ENCODE measurements at regions not wholly inside any gene's neighbourhood (a gene's known extent, or its start where the extent isn't known, plus 50 kb on each side); places are given as distances from the start of the nearest gene placed in this dataset.

DNA sequence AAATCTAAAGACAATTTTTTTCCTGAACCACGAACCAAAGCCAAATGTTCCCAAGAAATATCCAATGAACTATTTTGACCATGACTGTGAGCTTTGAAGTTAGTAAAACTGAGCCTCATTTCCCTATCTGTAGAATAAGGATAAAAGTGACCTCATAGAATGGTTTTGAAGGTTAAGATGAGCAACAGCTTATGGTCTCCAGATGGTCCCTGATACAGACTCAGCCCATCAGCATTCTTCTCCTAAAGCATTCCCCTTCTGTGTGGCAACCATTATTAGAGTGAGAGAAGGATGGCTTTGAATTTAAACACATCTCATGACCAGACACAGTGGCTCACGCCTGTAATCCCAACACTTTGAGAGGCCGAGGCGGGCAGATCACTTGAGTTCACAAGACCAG lies 70.1 kb downstream of the COPRS start:
- TF ChIP-seq, protein P1, sequence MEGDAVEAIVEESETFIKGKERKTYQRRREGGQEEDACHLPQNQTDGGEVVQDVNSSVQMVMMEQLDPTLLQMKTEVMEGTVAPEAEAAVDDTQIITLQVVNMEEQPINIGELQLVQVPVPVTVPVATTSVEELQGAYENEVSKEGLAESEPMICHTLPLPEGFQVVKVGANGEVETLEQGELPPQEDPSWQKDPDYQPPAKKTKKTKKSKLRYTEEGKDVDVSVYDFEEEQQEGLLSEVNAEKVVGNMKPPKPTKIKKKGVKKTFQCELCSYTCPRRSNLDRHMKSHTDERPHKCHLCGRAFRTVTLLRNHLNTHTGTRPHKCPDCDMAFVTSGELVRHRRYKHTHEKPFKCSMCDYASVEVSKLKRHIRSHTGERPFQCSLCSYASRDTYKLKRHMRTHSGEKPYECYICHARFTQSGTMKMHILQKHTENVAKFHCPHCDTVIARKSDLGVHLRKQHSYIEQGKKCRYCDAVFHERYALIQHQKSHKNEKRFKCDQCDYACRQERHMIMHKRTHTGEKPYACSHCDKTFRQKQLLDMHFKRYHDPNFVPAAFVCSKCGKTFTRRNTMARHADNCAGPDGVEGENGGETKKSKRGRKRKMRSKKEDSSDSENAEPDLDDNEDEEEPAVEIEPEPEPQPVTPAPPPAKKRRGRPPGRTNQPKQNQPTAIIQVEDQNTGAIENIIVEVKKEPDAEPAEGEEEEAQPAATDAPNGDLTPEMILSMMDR (IDR thresholded peaks at IDR 0.05; ENCODE audit: borderline replicate concordance) = no peak
- H3K27ac ChIP-seq (replicated peaks) = no peak overlapping the region
- intact Hi-C loops (cut with micrococcal nuclease) = no loop called here

DNA sequence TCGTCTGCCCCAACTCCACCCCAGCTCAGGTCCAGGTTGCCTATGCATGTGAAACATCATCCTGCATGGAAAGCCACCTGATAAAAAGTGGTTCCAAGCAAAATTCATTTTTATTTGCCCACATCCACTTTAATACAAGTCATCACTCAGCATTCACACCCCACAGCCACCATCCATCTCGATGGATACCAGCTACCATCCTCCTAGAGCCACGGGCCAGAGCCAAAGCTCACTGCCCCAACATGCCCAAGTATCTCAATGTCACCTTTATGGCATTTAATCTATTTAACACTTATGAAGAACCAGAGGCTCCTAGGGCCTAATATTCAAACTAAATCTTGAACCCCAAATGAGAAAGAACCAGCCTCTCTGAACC lies 70.5 kb downstream of the COPRS start:
- Histone ChIP-seq H3K9me3 (replicated peaks) (peaks cover 2% of the 10 kb centered on the region), H3K4me1 (peaks cover 12% of the 10 kb centered on the region), H3K36me3 (no peaks in the 10 kb centered on the region), H3K4me3 (no peak overlapping the region), H3K27me3 (ENCODE audit: low read depth) (no peaks in the 10 kb centered on the region), H3K27ac (replicated peaks) (no peak overlapping the region)
- intact Hi-C loops (cut with micrococcal nuclease) = no loop called here
- no peak for DNase-seq
- TF ChIP-seq, protein P1 (IDR thresholded peaks at IDR 0.05; ENCODE audit: borderline replicate concordance) = no peak

More for the DNA sequence above, 70.1 kb downstream of the COPRS start:
- Histone ChIP-seq H3K4me1 (peaks cover 12% of the 10 kb centered on the region), H3K27me3 (ENCODE audit: low read depth) (no peaks in the 10 kb centered on the region), H3K4me3 (no peak overlapping the region), H3K36me3 (no peaks in the 10 kb centered on the region), H3K9me3 (replicated peaks) (peaks cover 2% of the 10 kb centered on the region)
- DNase-seq = no peak

DNA sequence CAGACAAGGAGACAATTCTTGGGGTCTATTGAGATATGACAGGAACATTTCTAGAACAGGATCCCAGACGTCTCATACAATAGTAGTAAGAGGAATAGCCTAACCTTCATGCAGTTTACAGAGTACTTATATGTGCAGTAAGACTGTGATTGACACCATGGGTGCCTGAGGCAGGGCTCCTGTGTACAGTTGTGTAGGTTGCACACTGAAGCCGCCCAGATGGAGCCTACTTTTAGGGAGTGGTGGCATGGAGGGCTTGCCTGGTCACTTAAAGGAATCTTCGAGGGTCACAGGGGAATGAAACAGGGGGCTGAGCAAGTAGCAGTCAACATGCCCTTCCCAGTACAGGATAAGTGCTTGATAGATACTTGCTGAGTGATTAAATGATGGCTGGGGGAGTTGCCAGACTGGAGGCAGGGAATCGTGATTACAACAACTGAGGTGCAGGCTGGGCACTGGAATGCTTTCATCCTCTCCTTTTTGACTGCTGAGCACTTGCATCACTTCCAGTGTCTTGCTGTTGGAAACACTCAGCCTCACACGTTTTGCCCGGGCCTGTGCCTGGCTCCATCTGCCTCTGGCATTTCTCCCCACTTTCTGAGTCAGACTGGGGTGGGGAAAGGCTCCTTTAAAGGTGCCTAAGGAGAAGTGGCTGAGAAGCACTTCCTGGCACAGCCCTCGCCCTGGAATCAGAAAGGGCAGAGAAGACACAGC lies 71.0 kb downstream of the COPRS start:
- Histone ChIP-seq H3K4me1 (peaks cover 12% of the 10 kb centered on the region), H3K27me3 (ENCODE audit: low read depth) (no peaks in the 10 kb centered on the region), H3K36me3 (no peaks in the 10 kb centered on the region), H3K27ac (replicated peaks) (no peak overlapping the region), H3K9me3 (replicated peaks) (peaks cover 2% of the 10 kb centered on the region), H3K4me3 (no peak overlapping the region)
- intact Hi-C loops (cut with micrococcal nuclease) = no loop called here
- DNase-seq = no peak
- TF ChIP-seq, protein P1 (IDR thresholded peaks at IDR 0.05; ENCODE audit: borderline replicate concordance) = no peak

DNA sequence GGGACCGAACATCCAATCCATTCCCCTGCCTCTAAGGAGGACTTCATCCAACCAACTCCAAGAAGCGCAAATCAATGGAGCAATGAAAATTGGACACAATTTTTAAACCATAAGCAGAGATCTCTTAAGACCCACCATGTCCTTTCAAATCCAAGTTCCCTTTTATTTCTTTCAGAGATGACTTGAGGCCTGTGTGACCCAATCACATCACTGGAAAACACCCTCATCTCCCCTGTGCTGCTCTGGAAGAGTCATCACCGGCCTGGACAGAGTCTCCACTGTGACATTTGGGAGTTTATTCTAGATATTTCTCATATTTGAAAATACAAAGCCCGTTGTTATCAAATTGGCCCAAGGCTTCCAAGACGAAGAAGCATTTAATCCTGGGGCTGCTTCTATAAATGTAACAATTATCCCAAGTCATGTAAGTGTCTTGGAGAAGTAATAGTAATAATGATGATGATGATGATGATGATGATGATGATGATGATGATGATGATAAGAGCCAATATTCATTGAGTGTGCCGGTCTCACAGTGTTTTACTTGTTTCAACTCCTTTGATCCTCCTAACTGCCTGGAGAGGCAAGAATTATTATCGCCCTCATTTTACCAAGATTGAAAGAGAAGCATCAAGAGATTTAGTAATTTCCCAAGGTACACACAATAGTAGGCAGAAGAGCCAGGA lies 72.1 kb downstream of the COPRS start:
- peaks cover 2% of the 10 kb centered on the region for H3K9me3 ChIP-seq (replicated peaks)
- no peak overlapping the region for H3K27ac ChIP-seq (replicated peaks)
- no peak for DNase-seq
- H3K4me3 ChIP-seq = no peak overlapping the region
- H3K27me3 ChIP-seq (ENCODE audit: low read depth) = no peaks in the 10 kb centered on the region
- H3K4me1 ChIP-seq = peaks cover 12% of the 10 kb centered on the region
- H3K36me3 ChIP-seq = no peaks in the 10 kb centered on the region
- TF ChIP-seq, protein P1 (IDR thresholded peaks at IDR 0.05; ENCODE audit: borderline replicate concordance) = no peak
- intact Hi-C loops (cut with micrococcal nuclease) = no loop called here

DNA sequence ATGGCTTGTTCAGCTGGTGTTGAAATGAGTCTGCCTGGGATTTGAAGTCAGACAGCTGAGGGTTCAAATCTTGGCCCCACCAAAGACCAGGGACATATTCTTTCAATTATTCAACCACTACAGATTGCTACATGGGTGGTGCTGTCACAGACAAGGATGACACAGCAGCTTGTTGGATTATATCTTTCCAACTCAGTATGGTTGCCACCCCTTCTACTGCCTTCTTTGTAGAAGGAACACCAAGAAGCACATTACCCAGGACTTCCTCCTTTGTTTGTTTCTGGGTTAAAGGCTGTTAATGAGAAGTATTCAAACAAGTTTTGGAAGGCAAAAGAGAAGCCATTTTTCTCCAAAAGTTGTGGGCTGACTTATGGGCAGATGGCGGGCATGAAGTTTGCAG lies 78.6 kb downstream of the COPRS start:
- Histone ChIP-seq H3K9me3 (replicated peaks) (peaks cover 3% of the 10 kb centered on the region), H3K4me3 (no peak overlapping the region), H3K4me1 (peaks cover 6% of the 10 kb centered on the region), H3K36me3 (no peaks in the 10 kb centered on the region), H3K27me3 (ENCODE audit: low read depth) (no peaks in the 10 kb centered on the region), H3K27ac (replicated peaks) (no peak overlapping the region)
- DNase-seq = no peak
- intact Hi-C loops (cut with micrococcal nuclease) = no loop called here
- TF ChIP-seq, protein P1 (IDR thresholded peaks at IDR 0.05; ENCODE audit: borderline replicate concordance) = no peak
